ENCODE measurements at regions not wholly inside any gene's neighbourhood (a gene's known extent, or its start where the extent isn't known, plus 50 kb on each side); places are given as distances from the start of the nearest gene placed in this dataset.

GRCh38 chr2:187107001-187107400 lies 258.0 kb upstream of the ZSWIM2 start:
- TF ChIP-seq CTCF (IDR thresholded peaks at IDR 0.05): no peak
- TF ChIP-seq POLR2A (IDR thresholded peaks at IDR 0.05): no peak
